GM19240 (cell line): ENCODE measurements at regions not wholly inside any gene's neighbourhood (a gene's known extent, or its start where the extent isn't known, plus 50 kb on each side); places are given as distances from the start of the nearest gene placed in this dataset.

Experiments used
- DNase-seq: peaks from one replicate; pipeline ENCODE4 v3.0.0; 2011; ENCODE audit warnings: low spot score; ENCODE audit not compliant: insufficient read length

- no peak for DNase-seq
Measured at GRCh38 chr18:40685219-40685618, 1269.8 kb upstream of the PIK3C3 start.

DNA sequence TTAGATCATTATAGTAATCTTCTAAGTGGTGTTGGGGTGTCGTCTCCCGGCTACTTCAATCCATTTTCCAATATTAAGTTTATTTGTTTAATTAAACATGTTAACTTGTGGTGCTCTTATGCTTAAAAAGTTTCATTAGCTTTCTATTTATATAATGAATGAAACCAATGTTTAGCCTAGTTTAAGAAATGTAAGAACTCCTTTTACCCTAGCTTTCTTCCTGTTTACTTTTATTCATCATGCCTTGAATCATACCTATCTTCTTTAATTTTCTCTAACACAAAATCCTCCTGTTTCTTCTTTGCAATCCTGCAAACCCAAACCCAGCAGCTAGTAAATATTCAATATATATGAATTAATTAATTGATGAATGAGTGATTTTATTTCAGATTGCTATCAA, 1276.7 kb upstream of the PIK3C3 start:
- no peak for DNase-seq

DNA sequence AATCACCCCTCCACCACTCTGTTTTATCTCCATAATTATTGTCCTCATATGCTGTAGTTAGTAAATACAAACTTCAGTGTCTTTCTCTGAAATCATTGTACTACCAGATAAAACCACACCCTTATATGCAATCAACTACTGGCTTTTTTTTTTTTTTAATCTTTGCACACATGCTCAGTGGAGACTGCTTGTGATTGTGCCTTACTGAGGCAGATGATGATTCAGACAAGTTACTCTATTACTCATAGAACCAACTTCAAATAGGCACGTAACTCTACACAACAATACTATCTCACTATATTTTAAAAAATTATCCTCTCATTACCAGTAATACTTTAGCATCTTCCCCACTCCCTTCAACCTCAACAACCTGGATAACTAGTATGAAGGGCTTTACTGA, 1278.4 kb upstream of the PIK3C3 start:
- DNase-seq: no peak

GRCh38 chr18:40673150-40673549, 1281.9 kb upstream of the PIK3C3 start:
- DNase-seq: no peak

GRCh38 chr18:40672590-40672989, 1282.4 kb upstream of the PIK3C3 start:
- no peak for DNase-seq

- no peak for DNase-seq
Measured at GRCh38 chr18:40670668-40671375, 1284.2 kb upstream of the PIK3C3 start.

DNA sequence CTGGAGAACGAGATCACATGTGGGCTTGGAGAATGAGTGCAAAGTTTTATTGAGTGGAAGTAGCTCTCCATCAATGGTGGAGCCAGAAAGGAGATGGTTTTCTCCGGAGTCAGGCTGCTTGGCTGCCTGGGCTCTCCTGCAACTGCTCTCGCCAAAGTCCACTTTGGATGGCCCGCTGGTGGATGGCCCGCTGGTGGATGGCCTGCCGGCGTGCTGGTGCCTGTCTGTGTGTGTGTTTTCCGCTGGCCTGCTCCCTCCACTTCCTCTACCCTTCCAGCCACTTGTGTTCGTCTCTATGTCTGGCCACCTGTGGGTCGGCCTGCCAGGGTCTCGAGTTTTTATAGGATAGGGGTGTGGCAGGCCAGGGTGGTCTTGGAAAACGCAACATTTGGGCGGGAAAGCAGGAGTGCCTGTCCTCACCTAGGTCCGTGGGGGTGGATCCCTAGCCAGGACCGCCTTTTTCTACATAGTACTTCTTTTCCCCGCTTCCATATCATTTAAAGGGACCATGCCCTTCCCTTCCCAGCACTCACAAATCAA, 1292.1 kb upstream of the PIK3C3 start:
- DNase-seq: no peak

- DNase-seq: no peak
Measured at GRCh38 chr18:40653682-40654081, 1301.4 kb upstream of the PIK3C3 start.

GRCh38 chr18:40652321-40652720, 1302.7 kb upstream of the PIK3C3 start:
- DNase-seq: no peak

- no peak for DNase-seq
Measured at GRCh38 chr18:40651163-40651562, 1303.9 kb upstream of the PIK3C3 start.

DNA sequence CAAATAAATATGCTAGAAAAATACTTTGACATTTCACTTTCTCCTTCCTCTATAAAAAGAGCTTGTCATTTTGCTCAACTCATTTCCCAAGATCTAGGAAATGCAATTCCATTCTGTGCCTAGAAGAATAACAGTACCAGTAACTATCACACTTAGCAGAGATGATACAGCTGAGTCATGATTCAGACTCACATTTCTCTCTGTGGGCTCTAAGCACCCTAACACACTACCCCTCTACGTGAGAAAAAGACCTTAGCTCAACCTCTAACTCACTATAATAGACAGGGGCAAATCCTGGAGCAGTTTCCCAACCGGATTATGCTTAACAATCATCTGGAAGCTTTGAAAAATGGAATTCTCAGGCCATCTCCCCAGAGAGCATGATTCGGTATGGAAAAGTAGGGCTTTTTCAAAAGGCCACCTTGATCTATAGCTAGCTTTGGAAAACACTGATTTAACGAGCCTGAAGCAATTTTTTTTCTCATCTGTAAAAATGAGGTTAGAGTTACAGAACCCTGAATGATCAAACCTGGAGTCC, 1312.3 kb upstream of the PIK3C3 start:
- no peak for DNase-seq

DNA sequence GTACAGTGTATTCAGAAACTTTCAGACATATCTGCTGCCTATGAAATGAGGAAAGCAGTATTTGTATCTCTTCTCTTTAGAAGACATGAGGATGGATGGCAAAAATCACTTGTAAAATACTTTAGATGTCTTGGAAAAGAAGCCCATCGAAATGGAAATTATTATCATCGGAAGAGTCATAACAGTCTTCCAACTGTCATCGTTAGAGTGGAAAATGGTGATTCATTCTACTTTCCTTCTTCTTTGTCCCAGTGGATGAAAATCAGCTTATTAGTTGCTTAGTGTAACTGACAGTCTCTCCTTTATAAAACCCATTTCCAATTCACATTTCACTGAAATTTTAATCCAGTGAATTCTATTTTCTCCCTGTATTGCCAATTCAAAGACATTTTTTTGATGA, 1323.7 kb upstream of the PIK3C3 start:
- no peak for DNase-seq

GRCh38 chr18:40630496-40630895, 1324.5 kb upstream of the PIK3C3 start:
- no peak for DNase-seq

DNA sequence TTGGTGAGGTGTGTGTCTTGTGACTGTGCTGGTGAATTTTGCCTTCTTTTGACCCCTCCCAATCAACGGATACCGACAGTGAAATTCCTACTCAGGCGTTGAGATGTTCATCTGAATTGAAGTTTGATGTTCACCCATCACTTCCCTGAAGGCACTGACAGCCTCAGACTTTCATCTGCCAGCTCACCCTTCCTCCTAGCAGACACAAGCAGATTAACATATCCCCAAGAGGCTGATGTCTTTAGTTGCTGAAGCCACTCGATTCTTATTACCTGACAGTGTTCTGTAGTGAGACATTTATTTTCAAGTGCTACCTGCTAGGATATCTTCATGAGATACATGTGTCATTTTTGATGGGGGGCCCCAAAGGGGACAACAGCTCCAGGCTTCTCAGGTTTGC, 1330.1 kb upstream of the PIK3C3 start:
- no peak for DNase-seq

DNA sequence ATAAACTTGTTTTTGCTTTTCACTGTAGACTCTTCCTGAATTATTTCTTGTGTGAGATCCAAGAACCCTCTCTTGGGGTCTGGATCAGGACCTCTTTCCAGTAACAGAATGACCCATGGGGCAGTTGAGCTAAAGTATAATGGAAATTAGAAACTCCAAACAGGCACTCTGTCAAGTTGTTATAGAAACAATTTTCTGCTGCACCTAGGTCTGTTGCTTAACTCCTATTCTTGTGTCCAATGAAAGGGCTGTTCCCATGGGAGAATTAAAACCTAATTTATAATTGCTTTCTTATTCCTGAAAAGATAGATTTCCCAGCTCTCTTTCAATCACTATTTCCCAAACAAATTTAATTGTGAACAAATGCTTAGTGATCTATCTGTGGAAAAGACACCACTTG, 1341.3 kb upstream of the PIK3C3 start:
- DNase-seq: no peak

GRCh38 chr18:40612356-40612755, 1342.7 kb upstream of the PIK3C3 start:
- DNase-seq: no peak

GRCh38 chr18:40608226-40608625, 1346.8 kb upstream of the PIK3C3 start:
- no peak for DNase-seq

- no peak for DNase-seq
Measured at GRCh38 chr18:40607542-40608148, 1347.4 kb upstream of the PIK3C3 start.

- DNase-seq: no peak
Measured at GRCh38 chr18:40606996-40607395, 1348.0 kb upstream of the PIK3C3 start.

DNA sequence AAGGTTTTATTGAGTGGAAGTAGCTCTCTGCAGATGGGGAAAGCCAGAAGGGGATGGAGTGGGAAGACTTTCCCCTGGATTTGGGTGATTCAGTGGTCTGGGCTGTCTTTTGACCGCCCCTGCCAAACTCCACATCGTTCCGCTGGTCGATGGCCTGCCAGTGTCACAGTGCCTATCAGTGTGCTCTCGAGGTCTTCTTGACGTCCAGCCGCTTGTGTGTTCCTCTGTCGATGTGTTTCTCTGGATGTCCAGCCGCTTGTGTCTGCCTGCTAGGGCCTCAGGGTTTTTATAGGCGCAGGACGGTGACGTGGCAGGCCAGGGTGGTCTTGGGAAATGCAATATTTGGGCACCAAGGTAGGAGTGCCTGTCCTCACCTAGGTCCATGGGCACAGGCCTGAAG, 1371.4 kb upstream of the PIK3C3 start:
- no peak for DNase-seq

GRCh38 chr18:40582105-40582504, 1372.9 kb upstream of the PIK3C3 start:
- DNase-seq: no peak

GRCh38 chr18:40577981-40578365, 1377.1 kb upstream of the PIK3C3 start:
- no peak for DNase-seq
